ENCODE measurements at regions not wholly inside any gene's neighbourhood (a gene's known extent, or its start where the extent isn't known, plus 50 kb on each side); places are given as distances from the start of the nearest gene placed in this dataset.

GRCh38 chr11:91969486-91969885, 255.1 kb upstream of the FAT3 start:
- no peak for TF ChIP-seq CTCF (IDR thresholded peaks at IDR 0.05; ENCODE audit: low read depth, low read length, poor library complexity, severe bottlenecking)
- TF ChIP-seq EZH2phosphoT487 (IDR thresholded peaks at IDR 0.05; ENCODE audit: borderline replicate concordance, low read length) = no peak

Data from DOHH2 (cell line).